GM12874 (cell line): ENCODE measurements at regions not wholly inside any gene's neighbourhood (a gene's known extent, or its start where the extent isn't known, plus 50 kb on each side); places are given as distances from the start of the nearest gene placed in this dataset.

Experiments
- TF ChIP-seq, protein P1 (sequence below): IDR thresholded peaks from 2 replicates; pipeline ENCODE4 v1.5.1; 2011; ENCODE audit warnings: low read depth, mild to moderate bottlenecking, control low read depth, low read length, moderate library complexity; ENCODE audit not compliant: insufficient read depth

DNA sequence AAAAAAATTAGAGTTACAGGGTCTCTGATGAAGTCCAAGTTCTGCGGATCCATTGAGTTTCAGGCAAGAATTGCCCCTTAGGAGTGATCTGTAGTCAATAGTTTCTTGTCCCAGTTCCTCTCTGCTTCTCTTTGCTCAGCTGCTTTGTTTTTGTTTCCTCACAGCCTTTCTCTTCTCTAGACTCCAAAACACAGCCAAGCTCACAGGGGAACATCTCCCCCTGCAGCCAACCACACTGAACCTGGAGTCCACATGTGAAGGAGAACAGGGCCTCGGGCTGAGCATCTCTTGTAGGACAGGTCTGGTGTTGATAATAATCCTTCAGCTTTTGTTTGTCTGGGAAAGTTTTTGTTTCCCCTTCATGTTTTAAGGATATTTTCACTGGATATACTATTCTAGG is 202.6 kb upstream of the ATP10A start:
- TF ChIP-seq, protein P1, sequence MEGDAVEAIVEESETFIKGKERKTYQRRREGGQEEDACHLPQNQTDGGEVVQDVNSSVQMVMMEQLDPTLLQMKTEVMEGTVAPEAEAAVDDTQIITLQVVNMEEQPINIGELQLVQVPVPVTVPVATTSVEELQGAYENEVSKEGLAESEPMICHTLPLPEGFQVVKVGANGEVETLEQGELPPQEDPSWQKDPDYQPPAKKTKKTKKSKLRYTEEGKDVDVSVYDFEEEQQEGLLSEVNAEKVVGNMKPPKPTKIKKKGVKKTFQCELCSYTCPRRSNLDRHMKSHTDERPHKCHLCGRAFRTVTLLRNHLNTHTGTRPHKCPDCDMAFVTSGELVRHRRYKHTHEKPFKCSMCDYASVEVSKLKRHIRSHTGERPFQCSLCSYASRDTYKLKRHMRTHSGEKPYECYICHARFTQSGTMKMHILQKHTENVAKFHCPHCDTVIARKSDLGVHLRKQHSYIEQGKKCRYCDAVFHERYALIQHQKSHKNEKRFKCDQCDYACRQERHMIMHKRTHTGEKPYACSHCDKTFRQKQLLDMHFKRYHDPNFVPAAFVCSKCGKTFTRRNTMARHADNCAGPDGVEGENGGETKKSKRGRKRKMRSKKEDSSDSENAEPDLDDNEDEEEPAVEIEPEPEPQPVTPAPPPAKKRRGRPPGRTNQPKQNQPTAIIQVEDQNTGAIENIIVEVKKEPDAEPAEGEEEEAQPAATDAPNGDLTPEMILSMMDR = no peak

- TF ChIP-seq, protein P1 = no peak
Measured at GRCh38 chr15:26061248-26061647, 198.1 kb upstream of the ATP10A start.

GRCh38 chr15:26051761-26052675 is 188.9 kb upstream of the ATP10A start:
- TF ChIP-seq, protein P1 = no peak

DNA sequence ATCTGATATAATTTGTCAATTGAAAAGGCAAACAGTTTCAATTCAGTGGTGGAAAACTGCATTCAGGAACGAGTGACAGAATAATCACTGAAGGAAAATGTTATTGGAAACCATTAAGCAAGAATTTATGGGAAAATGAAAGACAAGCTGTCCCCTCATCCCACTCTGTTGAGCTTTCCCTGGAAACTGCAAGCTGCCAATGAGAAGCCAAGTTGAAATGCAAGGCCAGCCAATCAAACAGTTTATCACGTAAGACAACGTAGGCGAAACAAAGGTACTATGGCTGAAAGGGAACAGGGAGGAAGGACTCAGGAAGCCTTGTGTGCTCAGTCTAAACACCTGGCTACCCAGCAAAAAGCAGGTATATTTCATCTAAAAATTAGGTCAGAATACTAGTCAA is 187.9 kb upstream of the ATP10A start:
- TF ChIP-seq, protein P1 = no peak

DNA sequence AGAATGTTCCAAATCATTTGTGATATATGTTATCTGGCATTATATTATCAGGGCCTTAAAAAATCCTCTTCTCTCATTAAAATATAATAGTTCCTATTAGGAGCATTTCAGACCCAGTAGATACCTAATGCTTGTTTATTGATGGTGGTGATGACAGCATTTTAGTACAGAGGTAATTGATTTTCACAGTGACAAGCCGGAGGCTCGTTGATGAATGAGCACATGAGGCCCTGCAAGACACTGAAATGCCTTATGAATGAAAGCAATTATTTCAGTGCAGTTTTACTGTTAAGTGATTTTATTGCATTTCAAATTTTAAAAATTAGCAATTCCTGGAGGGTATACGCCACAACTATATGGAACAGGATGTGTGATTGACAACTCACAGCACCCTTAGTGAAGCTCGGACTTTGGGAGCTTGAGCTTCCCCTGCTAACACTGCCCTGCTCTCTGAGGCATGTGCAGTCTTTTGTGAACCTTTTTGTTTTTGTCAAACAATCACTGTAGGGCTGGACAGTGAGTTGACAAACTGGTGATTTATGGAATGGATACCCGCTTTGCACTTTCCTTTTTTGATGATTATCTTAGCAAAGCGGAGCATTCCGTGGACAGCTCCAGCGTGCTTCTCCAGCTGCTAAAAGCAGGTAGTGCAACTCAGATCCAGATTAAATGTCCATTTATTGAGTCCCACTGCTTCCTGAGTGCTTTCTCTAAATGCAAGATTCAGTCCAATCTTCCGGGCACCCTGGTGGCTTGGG is 187.0 kb upstream of the ATP10A start:
- TF ChIP-seq, protein P1 = no peak

DNA sequence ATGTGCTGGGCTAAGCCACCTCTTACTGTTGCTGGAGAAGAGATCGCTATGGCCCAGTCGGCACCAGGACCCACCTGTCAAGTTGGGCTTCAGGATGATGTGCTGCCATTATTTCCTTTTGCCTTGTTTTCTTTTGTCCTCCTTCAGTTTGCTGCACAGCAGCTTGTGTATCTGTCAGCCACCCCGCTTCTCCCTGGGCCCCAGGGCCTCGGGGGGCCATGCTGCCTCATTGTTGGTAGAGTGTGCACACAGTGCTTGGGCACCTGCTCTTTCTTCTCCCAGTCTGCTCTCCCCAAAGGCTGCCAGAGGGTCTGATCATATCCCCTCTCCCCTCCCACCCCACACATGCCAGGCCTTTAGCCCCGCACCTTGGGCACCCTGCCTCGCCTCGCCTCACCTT is 185.5 kb upstream of the ATP10A start:
- TF ChIP-seq, protein P1 = no peak

- TF ChIP-seq, protein P1 = no peak
Measured at GRCh38 chr15:26045516-26045915, 182.4 kb upstream of the ATP10A start.
